HepG2 (cell line): ENCODE measurements at regions not wholly inside any gene's neighbourhood (a gene's known extent, or its start where the extent isn't known, plus 50 kb on each side); places are given as distances from the start of the nearest gene placed in this dataset.

ENCODE experiments used
- ATAC-seq: fragments of 200-7000 bp; cut with Tn5 transposase; 3 replicates; pipeline ENCODE4 v1.9.1; 2020; ENCODE audit warnings: mild to moderate bottlenecking, moderate library complexity
- BruUV-seq: library from RNA; stranded (reverse); fragments of 400-500 nt; replicated peaks from 2 replicates; lab custom pipeline; 2021; lab: Mats Ljungman, UMichigan
- CTCF ChIA-PET: fragments of 300-600 bp; formaldehyde crosslinking; extraction: SDS; loops from one replicate; lab custom pipeline; 2021; ENCODE audit warnings: low total read pairs, inconsistent platforms, low intra/inter-chr PET ratio; lab: Yijun Ruan, JAX
- POLR2A ChIA-PET: fragments of 350-600 bp; sonication (Branson Sonifier 250); formaldehyde crosslinking; loops from one replicate; lab custom pipeline; 2020; ENCODE audit warnings: antibody characterized with exemption, inconsistent platforms; lab: Yijun Ruan, JAX
- DNase-seq: peaks from one replicate; pipeline ENCODE4 v3.0.0-alpha.2; 2015; ENCODE audit warnings: low spot score
- FAIRE-seq: peaks from 3 replicates; lab custom pipeline; 2011; peaks lifted over from hg19 to GRCh38; lab: Jason Lieb, UNC
- H2AFZ ChIP-seq: one replicate; pipeline ENCODE4 v1.6.1; 2011; ENCODE audit warnings: low read length, inconsistent platforms
- H3K27ac ChIP-seq: fragments of 300-600 bp; 3 replicates; pipeline ENCODE4 v1.8.0; 2011; ENCODE audit warnings: mixed run types, mild to moderate bottlenecking, mixed read lengths, low read length, inconsistent platforms; ENCODE audit not compliant: insufficient read depth; ENCODE audit errors: extremely low read length
- H3K27me3 ChIP-seq, 2 experiments: fragments of 200-600 bp in 1 of 2; 2 replicates in 1 of 2; 3 replicates in 1 of 2; pipeline versions ENCODE4 v1.6.0 to v1.8.0; 2011; ENCODE audit warnings: low read length in 2 of 2, mild to moderate bottlenecking in 2 of 2, moderate library complexity in 2 of 2, inconsistent platforms in 1 of 2; ENCODE audit not compliant: insufficient read depth in 2 of 2, control insufficient read depth in 1 of 2
- H3K36me3 ChIP-seq, 2 experiments: fragments of 200-600 bp in 1 of 2; replicated peaks in 1 of 2; 2 replicates in 1 of 2; 3 replicates in 1 of 2; pipeline versions ENCODE4 v1.5.1 to v1.8.0; 2011; ENCODE audit warnings: low read length in 2 of 2, inconsistent platforms in 1 of 2; ENCODE audit not compliant: insufficient read depth in 2 of 2, control insufficient read depth in 1 of 2
- H3K4me1 ChIP-seq: 2 replicates; pipeline ENCODE4 v1.5.1; 2012; ENCODE audit warnings: low read length, inconsistent platforms; ENCODE audit not compliant: insufficient read depth
- H3K4me2 ChIP-seq: 2 replicates; pipeline ENCODE4 v1.6.0; 2011; ENCODE audit warnings: low read depth, low read length, inconsistent platforms
- H3K4me3 ChIP-seq, 3 experiments: fragments of 200-600 bp in 1 of 3; sonication (generic), shearing (Covaris generic) in 1 of 3; replicated peaks in 1 of 3; 2 replicates each; pipeline ENCODE4 v1.5.1; 2011 to 2016; ENCODE audit warnings: low read length in 3 of 3, inconsistent platforms in 2 of 3, low read depth in 2 of 3, mild to moderate bottlenecking in 2 of 3, control low read depth in 1 of 3, mixed read lengths in 1 of 3; ENCODE audit not compliant: insufficient read depth in 1 of 3
- H3K79me2 ChIP-seq: one replicate; pipeline ENCODE4 v1.6.1; 2011; ENCODE audit warnings: low read length, inconsistent platforms; ENCODE audit not compliant: insufficient read depth
- H3K9ac ChIP-seq: 2 replicates; pipeline ENCODE4 v1.6.0; 2011; ENCODE audit warnings: mild to moderate bottlenecking, low read depth, low read length, inconsistent platforms; ENCODE audit not compliant: insufficient read depth
- H3K9me3 ChIP-seq: 2 replicates; pipeline ENCODE4 v1.5.1; 2012; ENCODE audit warnings: mild to moderate bottlenecking, low read length
- H4K20me1 ChIP-seq: 2 replicates; pipeline ENCODE4 v1.6.0; 2011; ENCODE audit warnings: inconsistent platforms, mild to moderate bottlenecking, low read length, moderate library complexity; ENCODE audit not compliant: insufficient read depth
- CEBPB ChIP-seq: IDR thresholded peaks from 2 replicates; pipeline ENCODE4 v1.6.1; 2011; ENCODE audit warnings: low read depth, low read length, improper control_type of control experiment, borderline replicate concordance
- HDAC6 ChIP-seq: fragments of 200-600 bp; sonication (generic); IDR thresholded peaks from 2 replicates; pipeline ENCODE4 v1.7.0; 2017; ENCODE audit warnings: mild to moderate bottlenecking, antibody characterized with exemption, low read length, low read depth
- MATR3 ChIP-seq: sonication (generic); formaldehyde crosslinking; IDR thresholded peaks from 2 replicates; pipeline ENCODE4 v1.4.0; 2020; ENCODE audit warnings: missing genetic modification reagents
- NFIC ChIP-seq: IDR thresholded peaks from 2 replicates; pipeline ENCODE4 v1.6.1; 2012; ENCODE audit warnings: mild to moderate bottlenecking, low read length, inconsistent platforms
- PHF5A ChIP-seq: IDR thresholded peaks from one replicate; pipeline ENCODE4 v1.6.1; 2018; ENCODE audit warnings: low read depth, missing genetic modification reagents; ENCODE audit not compliant: unreplicated experiment
- RFX5 ChIP-seq: IDR thresholded peaks from 2 replicates; pipeline ENCODE4 v1.6.1; 2011; ENCODE audit warnings: low read depth, low read length, improper control_type of control experiment
- TERF1 ChIP-seq: sonication (generic); formaldehyde crosslinking; IDR thresholded peaks from 2 replicates; pipeline ENCODE4 v1.8.0; 2022; ENCODE audit warnings: mild to moderate bottlenecking, missing genetic modification reagents, moderate library complexity
- ZBTB37 ChIP-seq: sonication (generic); formaldehyde crosslinking; IDR thresholded peaks from 2 replicates; pipeline ENCODE4 v1.4.0; 2020; ENCODE audit warnings: mild to moderate bottlenecking, missing genetic modification reagents
- ZNF737 ChIP-seq: sonication (generic); formaldehyde crosslinking; IDR thresholded peaks from 2 replicates; pipeline ENCODE4 v1.5.0; 2020; ENCODE audit warnings: missing genetic modification reagents, mild to moderate bottlenecking, borderline replicate concordance
- ZNF770 ChIP-seq: sonication (generic); formaldehyde crosslinking; IDR thresholded peaks from 2 replicates; pipeline ENCODE4 v1.5.0; 2020; ENCODE audit warnings: mild to moderate bottlenecking, missing genetic modification reagents
- WGBS: methylation state at CpG from one replicate; pipeline ENCODE4 v1.1.6; 2017; ENCODE audit warnings: low lambda C conversion rate; 5-methylcytosine and 5-hydroxymethylcytosine counted together
- in situ Hi-C: cut with HindIII; loops from 2 replicates; pipeline ENCODE4 v1.10.0; 2017; ENCODE audit warnings: low pct_unique_long_range_greater_than_20kb; ENCODE audit not compliant: extremely low pct_ligation_motif_present
- intact Hi-C: fragments of 100-400 bp; cut with micrococcal nuclease; formaldehyde crosslinking; loops from one replicate; pipeline ENCODE4 v1.10.0; 2022; ENCODE audit not compliant: unreplicated experiment
- TF ChIP-seq, protein P1 (sequence below): sonication (generic); formaldehyde crosslinking; IDR thresholded peaks from 2 replicates; pipeline ENCODE4; 2020; ENCODE audit warnings: missing genetic modification reagents, mild to moderate bottlenecking, borderline replicate concordance

DNA sequence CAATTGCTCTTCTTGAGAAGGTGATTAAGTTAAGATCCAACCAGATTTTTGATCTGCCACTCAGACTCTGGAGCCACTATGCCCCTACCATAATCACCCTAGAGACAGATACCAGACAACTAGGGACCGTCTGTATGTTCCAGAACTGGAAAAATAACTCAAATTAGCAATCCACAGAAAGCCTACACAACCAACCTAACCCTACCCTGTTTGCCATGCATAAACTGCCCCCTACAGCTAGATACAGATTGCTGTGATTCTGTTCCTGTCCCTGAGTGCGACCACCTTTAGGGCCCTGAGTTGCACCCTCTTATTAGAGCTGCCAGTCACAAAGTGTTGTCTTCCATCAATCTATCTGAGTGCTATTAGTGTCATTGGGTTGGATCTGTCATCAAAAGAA is 929.8 kb upstream of the SLITRK1 start:
- WGBS: 0% methylated on average over 2 of the region's 2 CpGs
- intact Hi-C loops: no loop called here
- Histone ChIP-seq H3K36me3 (no peaks in the 10 kb centered on the region), H2AFZ (no peak overlapping the region), H3K4me1 (no peaks in the 10 kb centered on the region), H3K9ac (no peak overlapping the region), H3K79me2 (no peaks in the 10 kb centered on the region), H3K9me3 (no peaks in the 10 kb centered on the region), H3K4me2 (no peak overlapping the region), H3K27ac (no peak overlapping the region), H4K20me1 (no peaks in the 10 kb centered on the region), H3K27me3 (no peaks in the 10 kb centered on the region), H3K4me3 (no peak overlapping the region)
- DNase-seq: no peak
- ATAC-seq: no peak
- CTCF ChIA-PET: no interaction called here
- no peak for FAIRE-seq
- TF ChIP-seq ZNF770 (CRISPR knock-in tag) (no peak), NFIC (no peak), CEBPB (no peak), RFX5 (no peak)
- BruUV-seq: no TSS peak
- in situ Hi-C loops: no loop called here
- POLR2A ChIA-PET: no interaction called here

DNA sequence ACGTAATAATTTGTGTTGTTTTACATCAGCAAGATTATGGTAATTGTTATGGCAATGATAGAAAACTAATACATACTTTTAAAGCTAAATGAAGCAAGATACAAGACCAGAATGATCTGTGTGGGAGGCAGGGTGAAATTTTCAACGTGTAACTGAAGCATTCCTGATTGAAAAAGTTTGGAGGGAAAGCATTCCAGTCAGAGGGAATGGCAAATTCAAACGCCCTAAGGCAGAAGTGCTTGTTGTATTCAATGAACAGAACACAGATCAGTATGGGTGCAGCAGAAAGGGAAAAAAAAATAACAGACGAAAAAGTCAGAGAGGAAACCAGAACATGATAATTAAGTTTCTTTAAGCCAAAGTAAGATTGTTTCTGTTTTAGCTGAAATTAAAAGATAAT is 928.5 kb upstream of the SLITRK1 start:
- Histone ChIP-seq H3K36me3 (no peaks in the 10 kb centered on the region), H3K4me1 (no peaks in the 10 kb centered on the region), H4K20me1 (no peaks in the 10 kb centered on the region), H3K79me2 (no peaks in the 10 kb centered on the region), H3K9ac (no peak overlapping the region), H2AFZ (no peak overlapping the region)
- ChIA-PET CTCF (no interaction called here), POLR2A (no interaction called here)
- FAIRE-seq (no peak), ATAC-seq (no peak)
- in situ Hi-C loops: no loop called here
- under 1% methylated on average over 4 of the region's 4 CpGs for WGBS
- BruUV-seq: no TSS peak
- TF ChIP-seq, protein P1, sequence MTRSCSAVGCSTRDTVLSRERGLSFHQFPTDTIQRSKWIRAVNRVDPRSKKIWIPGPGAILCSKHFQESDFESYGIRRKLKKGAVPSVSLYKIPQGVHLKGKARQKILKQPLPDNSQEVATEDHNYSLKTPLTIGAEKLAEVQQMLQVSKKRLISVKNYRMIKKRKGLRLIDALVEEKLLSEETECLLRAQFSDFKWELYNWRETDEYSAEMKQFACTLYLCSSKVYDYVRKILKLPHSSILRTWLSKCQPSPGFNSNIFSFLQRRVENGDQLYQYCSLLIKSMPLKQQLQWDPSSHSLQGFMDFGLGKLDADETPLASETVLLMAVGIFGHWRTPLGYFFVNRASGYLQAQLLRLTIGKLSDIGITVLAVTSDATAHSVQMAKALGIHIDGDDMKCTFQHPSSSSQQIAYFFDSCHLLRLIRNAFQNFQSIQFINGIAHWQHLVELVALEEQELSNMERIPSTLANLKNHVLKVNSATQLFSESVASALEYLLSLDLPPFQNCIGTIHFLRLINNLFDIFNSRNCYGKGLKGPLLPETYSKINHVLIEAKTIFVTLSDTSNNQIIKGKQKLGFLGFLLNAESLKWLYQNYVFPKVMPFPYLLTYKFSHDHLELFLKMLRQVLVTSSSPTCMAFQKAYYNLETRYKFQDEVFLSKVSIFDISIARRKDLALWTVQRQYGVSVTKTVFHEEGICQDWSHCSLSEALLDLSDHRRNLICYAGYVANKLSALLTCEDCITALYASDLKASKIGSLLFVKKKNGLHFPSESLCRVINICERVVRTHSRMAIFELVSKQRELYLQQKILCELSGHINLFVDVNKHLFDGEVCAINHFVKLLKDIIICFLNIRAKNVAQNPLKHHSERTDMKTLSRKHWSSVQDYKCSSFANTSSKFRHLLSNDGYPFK (CRISPR knock-in tag): no peak
- TF ChIP-seq HDAC6: no peak
- TF ChIP-seq MATR3 (CRISPR knock-in tag): no peak
- TF ChIP-seq PHF5A (CRISPR knock-in tag): no peak
- no peak for TF ChIP-seq ZBTB37 (CRISPR knock-in tag)
- TF ChIP-seq ZNF737 (CRISPR knock-in tag): no peak
- TF ChIP-seq TERF1 (CRISPR knock-in tag): no peak
- TF ChIP-seq, all 625 proteins: peak for 0
- DNase-seq: no peak
- H3K9me3 ChIP-seq: no peaks in the 10 kb centered on the region
- H3K4me2 ChIP-seq: no peak overlapping the region
- no peak overlapping the region for H3K27ac ChIP-seq
- intact Hi-C loops: no loop called here
- no peak overlapping the region for H3K4me3 ChIP-seq
- H3K27me3 ChIP-seq: no peaks in the 10 kb centered on the region
